Stimulated activated CD8-positive, alpha-beta memory T cell treated with anti-CD3 and anti-CD28 coated beads, Interleukin-4, amount 100 ng/mL, for 48 hours (primary cell): ENCODE measurements at regions not wholly inside any gene's neighbourhood (a gene's known extent, or its start where the extent isn't known, plus 50 kb on each side); places are given as distances from the start of the nearest gene placed in this dataset.

Experiments
- DNase-seq: peaks from one replicate; pipeline ENCODE4 v3.0.0-alpha.2; 2020

GRCh38 chr4:23741681-23742191 is 148.1 kb downstream of the PPARGC1A start:
- no peak for DNase-seq

GRCh38 chr4:23737571-23737970 is 152.3 kb downstream of the PPARGC1A start:
- DNase-seq, result no peak

GRCh38 chr4:23736466-23736865 is 153.4 kb downstream of the PPARGC1A start:
- no peak for DNase-seq

- DNase-seq, result no peak
Measured at GRCh38 chr4:23734000-23734399, 155.8 kb downstream of the PPARGC1A start.

- no peak for DNase-seq
Measured at GRCh38 chr4:23733476-23733875, 156.4 kb downstream of the PPARGC1A start.

GRCh38 chr4:23730998-23731397 is 158.8 kb downstream of the PPARGC1A start:
- no peak for DNase-seq

GRCh38 chr4:23728971-23729370 is 160.9 kb downstream of the PPARGC1A start:
- DNase-seq, result no peak

- DNase-seq, result no peak
Measured at GRCh38 chr4:23728393-23728792, 161.5 kb downstream of the PPARGC1A start.

GRCh38 chr4:23720556-23720955 is 169.3 kb downstream of the PPARGC1A start:
- DNase-seq, result no peak

GRCh38 chr4:23718435-23718834 is 171.4 kb downstream of the PPARGC1A start:
- no peak for DNase-seq

- DNase-seq, result no peak
Measured at GRCh38 chr4:23717528-23718248, 172.2 kb downstream of the PPARGC1A start.

- DNase-seq, result no peak
Measured at GRCh38 chr4:23710298-23710697, 179.5 kb downstream of the PPARGC1A start.

GRCh38 chr4:23707652-23708026 is 182.2 kb downstream of the PPARGC1A start:
- no peak for DNase-seq

- no peak for DNase-seq
Measured at GRCh38 chr4:23706972-23707651, 182.7 kb downstream of the PPARGC1A start.

- no peak for DNase-seq
Measured at GRCh38 chr4:23700197-23700596, 189.7 kb downstream of the PPARGC1A start.

GRCh38 chr4:23697722-23698121 is 192.1 kb downstream of the PPARGC1A start:
- no peak for DNase-seq

GRCh38 chr4:23697001-23697528 is 192.8 kb downstream of the PPARGC1A start:
- no peak for DNase-seq

GRCh38 chr4:23686169-23686897 is 203.5 kb downstream of the PPARGC1A start:
- DNase-seq, result no peak

GRCh38 chr4:23685471-23685870 is 204.4 kb downstream of the PPARGC1A start:
- DNase-seq, result no peak

- no peak for DNase-seq
Measured at GRCh38 chr4:23680671-23681518, 209.0 kb downstream of the PPARGC1A start.

- no peak for DNase-seq
Measured at GRCh38 chr4:23674694-23675093, 215.2 kb downstream of the PPARGC1A start.

- DNase-seq, result no peak
Measured at GRCh38 chr4:23667659-23668058, 222.2 kb downstream of the PPARGC1A start.

GRCh38 chr4:23660865-23661264 is 229.0 kb downstream of the PPARGC1A start:
- DNase-seq, result no peak
